Mesenchymal stem cell (in vitro differentiated cells and primary cell): ENCODE measurements at regions not wholly inside any gene's neighbourhood (a gene's known extent, or its start where the extent isn't known, plus 50 kb on each side); places are given as distances from the start of the nearest gene placed in this dataset.

Source experiments
- DNase-seq: peaks from one replicate; pipeline ENCODE4 v3.0.0-alpha.2; 2013
- H2AFZ ChIP-seq: one replicate; pipeline ENCODE4 v1.6.1; 2013; ENCODE audit warnings: low read depth, mild to moderate bottlenecking, control low read depth, inconsistent platforms, low read length, moderate library complexity
- H2AK5ac ChIP-seq: 2 replicates; pipeline ENCODE4 v1.6.1; 2013; ENCODE audit warnings: low read length, moderate library complexity, mild to moderate bottlenecking, inconsistent platforms; ENCODE audit not compliant: severe bottlenecking
- H2BK120ac ChIP-seq: one replicate; pipeline ENCODE4 v1.6.1; 2013; ENCODE audit warnings: low read depth, mild to moderate bottlenecking, inconsistent platforms, low read length, moderate library complexity
- H2BK12ac ChIP-seq, 2 experiments: one replicate each; pipeline ENCODE4 v1.6.1; 2013; ENCODE audit warnings: inconsistent platforms in 2 of 2, low read length in 2 of 2, mild to moderate bottlenecking in 2 of 2, moderate library complexity in 2 of 2, control low read depth in 1 of 2
- H2BK15ac ChIP-seq: one replicate; pipeline ENCODE4 v1.6.1; 2013; ENCODE audit warnings: mild to moderate bottlenecking, low read depth, inconsistent platforms; ENCODE audit not compliant: poor library complexity, severe bottlenecking
- H2BK5ac ChIP-seq: 2 replicates; pipeline ENCODE4 v1.6.1; 2013; ENCODE audit warnings: low read depth, mild to moderate bottlenecking, low read length, control low read depth, inconsistent platforms; ENCODE audit not compliant: poor library complexity, severe bottlenecking
- H3K14ac ChIP-seq, 2 experiments: one replicate each; pipeline ENCODE4 v1.6.1; 2013; ENCODE audit warnings: inconsistent platforms in 2 of 2, low read length in 2 of 2, control low read depth in 1 of 2, mild to moderate bottlenecking in 1 of 2, moderate library complexity in 1 of 2
- H3K18ac ChIP-seq, 2 experiments: one replicate each; pipeline ENCODE4 v1.6.1; 2013; ENCODE audit warnings: inconsistent platforms in 2 of 2, low read length in 2 of 2, control low read depth in 1 of 2, low read depth in 1 of 2, mild to moderate bottlenecking in 1 of 2
- H3K23ac ChIP-seq, 2 experiments: one replicate each; pipeline ENCODE4 v1.6.1; 2013; ENCODE audit warnings: inconsistent platforms in 2 of 2, low read length in 2 of 2, mild to moderate bottlenecking in 2 of 2, moderate library complexity in 2 of 2, control low read depth in 1 of 2
- H3K27ac ChIP-seq: 2 replicates; pipeline ENCODE4 v1.5.1; 2013; ENCODE audit warnings: mild to moderate bottlenecking, moderate library complexity, low read length, control low read depth, inconsistent platforms; ENCODE audit not compliant: poor library complexity, severe bottlenecking
- H3K27me3 ChIP-seq, 2 experiments: 2 replicates each; pipeline versions ENCODE4 v1.6.1 to v1.7.0; 2013; ENCODE audit warnings: low read length in 2 of 2, mild to moderate bottlenecking in 2 of 2, moderate library complexity in 2 of 2, control low read depth in 1 of 2, inconsistent platforms in 1 of 2; ENCODE audit not compliant: control insufficient read depth in 1 of 2, insufficient read depth in 1 of 2
- H3K36me3 ChIP-seq, 2 experiments: 2 replicates each; pipeline versions ENCODE4 v1.6.1 to v1.7.0; 2013; ENCODE audit warnings: low read length in 2 of 2, control low read depth in 1 of 2, inconsistent platforms in 1 of 2, low read depth in 1 of 2, mild to moderate bottlenecking in 1 of 2; ENCODE audit not compliant: insufficient read depth in 2 of 2, control insufficient read depth in 1 of 2
- H3K4ac ChIP-seq, 2 experiments: one replicate each; pipeline ENCODE4 v1.6.1; 2013; ENCODE audit warnings: inconsistent platforms in 2 of 2, low read length in 2 of 2, mild to moderate bottlenecking in 2 of 2, moderate library complexity in 2 of 2, control low read depth in 1 of 2, low read depth in 1 of 2
- H3K4me1 ChIP-seq: 2 replicates; pipeline ENCODE4 v1.6.1; 2013; ENCODE audit warnings: low read depth, low read length, control low read depth; ENCODE audit not compliant: control insufficient read depth, insufficient read depth
- H3K4me2 ChIP-seq: 2 replicates; pipeline ENCODE4 v1.6.1; 2013; ENCODE audit warnings: low read length, mild to moderate bottlenecking, inconsistent platforms; ENCODE audit not compliant: poor library complexity, severe bottlenecking
- H3K4me3 ChIP-seq, 2 experiments: 2 replicates each; pipeline versions ENCODE4 v1.5.1 to v1.7.0; 2013; ENCODE audit warnings: low read length in 2 of 2, mild to moderate bottlenecking in 2 of 2, control low read depth in 1 of 2, low read depth in 1 of 2; ENCODE audit not compliant: insufficient read depth in 1 of 2
- H3K79me1 ChIP-seq: replicated peaks from 2 replicates; pipeline ENCODE4 v1.6.1; 2013; ENCODE audit warnings: mild to moderate bottlenecking, control low read depth, low read length, inconsistent platforms; ENCODE audit not compliant: poor library complexity, severe bottlenecking
- H3K9ac ChIP-seq: 2 replicates; pipeline ENCODE4 v1.7.0; 2013; ENCODE audit warnings: mild to moderate bottlenecking, low read length, moderate library complexity
- H3K9me3 ChIP-seq: 2 replicates; pipeline ENCODE4 v1.7.0; 2013; ENCODE audit warnings: mild to moderate bottlenecking, low read length; ENCODE audit not compliant: control insufficient read depth
- H4K8ac ChIP-seq: one replicate; pipeline ENCODE4 v1.6.1; 2013; ENCODE audit warnings: inconsistent platforms, mild to moderate bottlenecking, low read length, moderate library complexity
- H4K91ac ChIP-seq: one replicate; pipeline ENCODE4 v1.6.1; 2013; ENCODE audit warnings: mild to moderate bottlenecking, low read length, inconsistent platforms
- WGBS: methylation state at CpG from one replicate; pipeline ENCODE4 v1.1.7; 2013; ENCODE audit warnings: mixed read lengths; 5-methylcytosine and 5-hydroxymethylcytosine counted together

- peak overlapping the region in 1 of 2 experiments; percentile 25 for H3K4me3 ChIP-seq
- H3K9me3 ChIP-seq, result no peaks in the 10 kb centered on the region
- H2BK120ac ChIP-seq, result no peak overlapping the region
- peaks cover 15 to 25% of the 10 kb centered on the region in 2 experiments for H3K27me3 ChIP-seq
- DNase-seq, result peak; percentile 83
- no peak overlapping the region for H2BK5ac ChIP-seq
- H3K79me1 ChIP-seq, result no peaks in the 10 kb centered on the region
- no peak overlapping the region for H2AFZ ChIP-seq
- no peak overlapping the region for H2BK15ac ChIP-seq
- no peaks in the 10 kb centered on the region for H3K36me3 ChIP-seq
- no peak overlapping the region for H4K8ac ChIP-seq
- 29% methylated on average over 8 of the region's 9 CpGs for WGBS
- peak overlapping the region; percentile 71 for H3K9ac ChIP-seq
- no peak overlapping the region for H3K14ac ChIP-seq
- H2AK5ac ChIP-seq, result no peak overlapping the region
- H3K23ac ChIP-seq, result no peak overlapping the region
- no peak overlapping the region for H4K91ac ChIP-seq
- H2BK12ac ChIP-seq, result no peak overlapping the region
- H3K4ac ChIP-seq, result no peak overlapping the region
- no peak overlapping the region for H3K4me2 ChIP-seq
- H3K4me1 ChIP-seq, result peaks cover 13% of the 10 kb centered on the region
- no peak overlapping the region for H3K18ac ChIP-seq
- no peak overlapping the region for H3K27ac ChIP-seq
These were observed 52.0 kb upstream of the THY1 start for GRCh38 chr11:119474682-119475596.

GRCh38 chr11:119473901-119474681 lies 51.1 kb upstream of the THY1 start:
- Histone ChIP-seq H3K79me1 (no peaks in the 10 kb centered on the region), H3K4me2 (no peak overlapping the region), H3K9me3 (no peaks in the 10 kb centered on the region), H2BK12ac (no peak overlapping the region), H3K4me3 (no peak overlapping the region), H3K23ac (no peak overlapping the region), H2BK5ac (no peak overlapping the region), H2AFZ (no peak overlapping the region), H3K14ac (no peak overlapping the region), H4K91ac (no peak overlapping the region), H2AK5ac (no peak overlapping the region), H3K9ac (no peak overlapping the region), H3K4ac (no peak overlapping the region), H3K27me3 (peaks cover 15 to 28% of the 10 kb centered on the region in 2 experiments), H2BK15ac (no peak overlapping the region), H4K8ac (no peak overlapping the region), H3K36me3 (no peaks in the 10 kb centered on the region), H3K27ac (no peak overlapping the region), H3K18ac (no peak overlapping the region), H3K4me1 (peaks cover 13% of the 10 kb centered on the region), H2BK120ac (no peak overlapping the region)
- no peak for DNase-seq
- WGBS, result 88% methylated on average over 12 of the region's 12 CpGs

- H3K9me3 ChIP-seq, result no peaks in the 10 kb centered on the region
- peaks cover 13% of the 10 kb centered on the region for H3K4me1 ChIP-seq
- H3K18ac ChIP-seq, result no peak overlapping the region
- H3K4me2 ChIP-seq, result no peak overlapping the region
- no peaks in the 10 kb centered on the region for H3K36me3 ChIP-seq
- H3K27ac ChIP-seq, result no peak overlapping the region
- no peak for DNase-seq
- no peaks in the 10 kb centered on the region for H3K79me1 ChIP-seq
- no peak overlapping the region for H3K4me3 ChIP-seq
- no peak overlapping the region for H2AK5ac ChIP-seq
- H2BK120ac ChIP-seq, result no peak overlapping the region
- 87% methylated on average over 9 of the region's 9 CpGs for WGBS
- H4K91ac ChIP-seq, result no peak overlapping the region
- H3K4ac ChIP-seq, result no peak overlapping the region
- no peak overlapping the region for H3K9ac ChIP-seq
- no peak overlapping the region for H4K8ac ChIP-seq
- H2BK5ac ChIP-seq, result no peak overlapping the region
- no peak overlapping the region for H2AFZ ChIP-seq
- peaks cover 15 to 30% of the 10 kb centered on the region in 2 experiments for H3K27me3 ChIP-seq
- no peak overlapping the region for H2BK12ac ChIP-seq
- no peak overlapping the region for H2BK15ac ChIP-seq
- H3K23ac ChIP-seq, result no peak overlapping the region
- no peak overlapping the region for H3K14ac ChIP-seq
These were observed 50.3 kb upstream of the THY1 start for GRCh38 chr11:119473226-119473625.

GRCh38 chr11:119472856-119473222 lies 49.9 kb upstream of the THY1 start:
- Histone ChIP-seq H2AK5ac (no peak overlapping the region), H2BK15ac (no peak overlapping the region), H4K91ac (no peak overlapping the region), H3K4me2 (no peak overlapping the region), H3K4ac (no peak overlapping the region), H3K36me3 (no peaks in the 10 kb centered on the region), H3K4me1 (peaks cover 13% of the 10 kb centered on the region), H3K14ac (peak overlapping the region in 1 of 2 experiments; percentile 60), H4K8ac (no peak overlapping the region), H2AFZ (no peak overlapping the region), H3K27ac (no peak overlapping the region), H3K27me3 (peaks cover 15 to 30% of the 10 kb centered on the region in 2 experiments), H2BK5ac (no peak overlapping the region), H3K4me3 (no peak overlapping the region), H3K9ac (no peak overlapping the region), H3K18ac (peak overlapping the region in 1 of 2 experiments; percentile 65), H3K23ac (no peak overlapping the region), H3K9me3 (no peaks in the 10 kb centered on the region), H2BK120ac (no peak overlapping the region), H3K79me1 (no peaks in the 10 kb centered on the region), H2BK12ac (peak overlapping the region in 1 of 2 experiments; percentile 22)
- DNase-seq, result no peak
- 91% methylated on average over 14 of the region's 14 CpGs for WGBS
